Activated CD4-positive, alpha-beta T cell treated with anti-CD3 and anti-CD28 coated beads, Interleukin-2, amount 50 U/mL, for 1 hour (primary cell): ENCODE measurements at regions not wholly inside any gene's neighbourhood (a gene's known extent, or its start where the extent isn't known, plus 50 kb on each side); places are given as distances from the start of the nearest gene placed in this dataset.

ENCODE experiments used
- DNase-seq: peaks from one replicate; pipeline ENCODE4 v3.0.0-alpha.2; 2020

- no peak for DNase-seq
These were observed 55.2 kb downstream of the TTC32 start for GRCh38 chr2:19846567-19846966.

- no peak for DNase-seq
These were observed 55.8 kb downstream of the TTC32 start for GRCh38 chr2:19846030-19846429.

GRCh38 chr2:19845323-19845920 lies 56.4 kb downstream of the TTC32 start:
- no peak for DNase-seq

DNA sequence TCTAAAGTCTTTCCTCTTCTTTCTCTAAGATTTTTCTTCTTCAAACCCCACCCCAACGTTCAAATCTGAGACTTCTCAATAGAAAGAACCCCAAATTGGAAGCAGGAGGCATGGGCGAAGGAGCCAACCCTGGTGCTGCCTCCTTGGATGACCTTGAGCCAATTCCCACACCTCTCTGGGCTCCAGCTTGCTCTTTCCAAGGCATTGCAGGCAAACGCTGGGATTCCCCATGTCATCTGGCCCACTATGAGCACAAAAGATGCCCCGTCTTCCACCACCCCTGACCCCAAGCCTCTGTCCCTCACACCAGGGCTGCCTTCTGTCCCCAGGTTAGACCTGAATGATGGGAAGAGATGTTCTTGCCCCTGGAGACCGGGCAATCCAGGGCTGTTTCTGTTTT lies 57.0 kb downstream of the TTC32 start:
- DNase-seq = no peak

- DNase-seq = no peak
These were observed 57.7 kb downstream of the TTC32 start for GRCh38 chr2:19843992-19844515.

DNA sequence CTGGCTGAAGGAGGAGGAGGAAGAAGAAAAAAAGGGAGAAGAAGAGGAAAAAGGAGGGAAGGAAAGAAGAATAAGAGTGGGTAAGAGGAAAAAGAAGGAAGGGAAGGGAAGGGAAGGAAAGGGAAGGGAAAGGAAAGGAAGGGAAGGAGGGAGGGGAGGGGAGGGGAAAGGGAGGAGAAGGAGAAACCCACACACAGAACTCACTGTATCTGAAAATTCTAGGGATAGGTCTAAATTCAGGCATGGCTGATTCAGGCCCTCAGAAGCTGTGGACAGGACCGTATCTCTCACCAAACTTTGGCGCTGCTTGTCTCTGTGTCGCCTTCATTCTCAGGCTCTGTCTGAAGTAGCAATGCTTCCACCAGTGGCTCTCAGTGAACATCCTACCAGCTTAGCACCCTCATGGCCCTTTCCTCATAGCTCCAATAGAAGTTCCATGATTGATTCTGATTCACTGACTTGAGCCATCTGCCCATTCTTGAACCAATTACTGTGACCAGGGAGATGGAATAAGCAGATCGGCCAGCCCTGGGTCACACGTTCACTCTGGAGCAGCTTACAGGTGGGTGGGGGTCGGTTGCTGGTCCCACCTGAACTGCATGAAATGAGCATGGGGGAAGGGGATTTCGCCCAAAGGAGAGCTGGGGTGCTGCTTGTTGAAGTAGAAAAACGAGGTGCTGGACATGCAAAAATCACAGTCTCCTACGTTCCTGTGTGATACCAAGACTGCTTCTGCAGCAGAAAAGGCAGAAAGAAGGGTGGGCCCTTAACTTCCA lies 59.7 kb downstream of the TTC32 start:
- no peak for DNase-seq

DNA sequence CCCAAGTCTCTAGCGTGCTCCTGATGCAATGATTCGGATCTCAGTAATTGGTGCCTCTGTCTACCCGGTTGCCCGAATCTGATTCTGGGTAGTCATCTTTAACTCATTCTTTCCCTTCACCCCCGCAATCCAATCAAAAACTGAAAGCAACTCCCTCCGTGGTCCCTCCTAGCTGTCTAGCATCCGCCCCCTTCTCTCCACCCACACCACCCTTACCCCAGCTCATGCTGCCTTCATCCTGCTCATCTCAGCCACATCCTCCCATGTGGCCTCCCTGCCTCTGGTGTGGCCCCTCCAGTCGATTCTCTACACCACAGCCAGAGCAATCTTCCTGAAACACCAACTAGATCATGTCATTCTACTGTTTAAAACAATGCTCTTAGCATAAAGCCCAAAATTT lies 62.3 kb downstream of the TTC32 start:
- no peak for DNase-seq

- DNase-seq = no peak
These were observed 63.2 kb downstream of the TTC32 start for GRCh38 chr2:19838616-19839015.

- no peak for DNase-seq
These were observed 64.5 kb downstream of the TTC32 start for GRCh38 chr2:19837235-19837766.

- no peak for DNase-seq
These were observed 66.0 kb downstream of the TTC32 start for GRCh38 chr2:19835781-19836281.

DNA sequence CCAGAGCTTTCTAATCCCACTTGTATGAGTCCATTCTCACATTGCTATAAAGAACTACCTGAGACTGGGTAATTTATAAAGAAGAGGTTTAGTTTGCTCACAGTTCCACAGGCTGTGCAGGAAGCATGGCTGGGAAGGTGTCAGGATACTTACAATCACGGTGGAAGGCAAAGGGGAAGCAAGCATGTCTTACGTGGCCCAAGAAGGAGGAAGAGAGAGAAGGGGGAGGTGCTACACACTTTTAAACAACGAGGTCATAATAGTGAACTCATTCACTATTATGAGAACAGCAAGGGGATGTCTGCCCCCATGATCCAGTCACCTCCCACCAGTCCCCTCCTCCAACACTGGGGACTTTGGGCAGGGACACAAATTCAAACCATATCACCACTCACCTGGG lies 67.8 kb downstream of the TTC32 start:
- DNase-seq = no peak

- no peak for DNase-seq
These were observed 72.1 kb downstream of the TTC32 start for GRCh38 chr2:19829672-19830071.

DNA sequence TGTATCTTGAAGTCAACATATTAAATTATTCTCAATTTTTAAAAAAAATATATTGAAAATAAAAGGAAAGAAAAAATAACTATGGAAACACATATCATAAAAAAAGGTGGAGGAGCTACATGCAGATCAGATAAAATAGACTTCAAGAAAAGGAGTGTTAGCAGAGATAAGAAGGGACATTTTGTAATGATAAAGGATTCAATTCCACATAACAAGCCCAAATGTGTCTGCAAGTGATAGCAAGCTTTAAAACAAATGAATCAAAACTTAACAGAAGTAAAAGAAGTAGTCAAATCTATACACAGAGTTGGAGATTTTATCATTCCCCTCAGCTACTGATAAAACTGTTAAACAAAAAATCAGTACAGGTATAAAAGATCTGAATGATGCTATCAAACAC lies 74.9 kb downstream of the TTC32 start:
- DNase-seq = no peak

DNA sequence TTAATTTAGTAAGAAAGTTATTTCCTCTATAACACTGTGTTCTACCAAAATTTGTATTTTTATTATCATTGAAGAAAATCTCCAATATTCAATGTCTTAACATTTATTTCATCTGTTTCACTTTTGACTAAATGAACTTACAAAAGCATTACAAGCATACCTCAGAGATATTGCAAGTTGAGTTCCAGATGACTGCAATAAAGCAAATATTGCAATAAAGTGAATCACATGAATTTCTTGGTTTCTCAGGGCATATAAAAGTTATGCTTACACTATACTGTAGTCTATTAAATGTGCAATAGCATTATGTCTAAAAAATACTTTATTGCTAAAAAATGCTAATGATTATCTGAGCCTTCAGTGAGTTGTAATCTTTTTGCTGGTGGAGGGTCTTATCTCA lies 78.3 kb downstream of the TTC32 start:
- no peak for DNase-seq

DNA sequence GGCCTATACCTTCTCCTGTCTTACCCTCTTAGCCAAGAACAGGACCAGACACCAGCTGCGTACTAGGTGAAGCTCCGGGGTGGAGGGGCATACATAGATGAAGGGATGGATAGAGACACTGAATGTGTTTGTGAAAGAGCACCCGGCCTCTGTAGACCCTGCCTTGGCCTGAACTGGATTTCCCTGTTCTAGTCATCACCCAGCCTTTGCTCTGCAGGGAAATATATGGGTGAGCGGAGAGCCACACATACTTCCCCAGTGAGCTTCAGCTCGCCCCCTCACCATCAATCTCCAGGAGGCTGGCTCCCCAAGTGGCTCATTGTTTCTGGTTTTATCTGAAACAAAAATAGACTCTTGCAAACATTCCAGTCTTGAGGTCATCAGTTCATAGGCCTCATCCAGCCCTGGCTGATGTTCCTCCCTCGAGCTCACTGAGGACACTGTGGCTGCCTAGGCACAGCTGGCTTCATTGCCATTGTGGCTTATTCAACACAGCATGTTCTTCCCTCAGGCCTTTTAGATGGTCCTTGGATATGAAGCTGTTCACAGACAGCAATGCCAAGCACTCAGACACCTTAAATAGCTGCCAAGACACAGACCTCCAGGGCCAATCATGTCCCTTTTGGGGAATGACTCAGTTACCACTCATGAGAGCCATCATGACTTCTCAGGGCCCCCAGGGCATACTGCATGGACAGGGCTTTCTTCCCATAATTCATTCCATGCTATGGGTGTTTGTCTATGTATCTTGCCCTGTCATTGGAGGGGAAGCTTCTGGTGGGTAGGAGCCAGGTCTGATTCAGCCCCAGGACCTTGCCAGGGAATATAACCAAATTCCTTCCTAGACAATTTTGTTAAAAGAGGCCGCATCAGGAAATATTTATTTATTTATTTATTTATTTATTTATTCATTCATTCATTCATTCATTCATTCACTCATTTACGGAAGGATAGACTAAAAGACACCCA lies 82.4 kb downstream of the TTC32 start:
- DNase-seq = no peak

DNA sequence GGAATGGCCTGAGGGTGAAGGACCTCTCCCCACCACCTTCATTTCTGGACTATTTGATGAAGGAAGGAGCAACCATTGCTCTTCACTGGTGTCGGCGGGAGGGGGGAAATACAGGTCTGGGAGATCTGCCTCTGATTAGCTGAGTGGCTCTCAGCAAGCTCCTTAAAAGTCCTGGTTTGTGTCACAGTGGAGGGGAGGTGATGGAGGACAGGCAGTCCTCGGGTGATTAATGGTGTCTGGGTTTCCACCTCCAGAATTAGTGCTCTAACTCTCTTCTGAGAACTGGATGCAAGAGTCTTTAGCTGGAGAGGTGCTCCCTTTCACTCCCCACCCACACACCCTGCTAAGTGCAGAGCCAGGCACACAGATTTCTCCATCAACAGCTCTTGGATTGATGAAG lies 83.2 kb downstream of the TTC32 start:
- no peak for DNase-seq

DNA sequence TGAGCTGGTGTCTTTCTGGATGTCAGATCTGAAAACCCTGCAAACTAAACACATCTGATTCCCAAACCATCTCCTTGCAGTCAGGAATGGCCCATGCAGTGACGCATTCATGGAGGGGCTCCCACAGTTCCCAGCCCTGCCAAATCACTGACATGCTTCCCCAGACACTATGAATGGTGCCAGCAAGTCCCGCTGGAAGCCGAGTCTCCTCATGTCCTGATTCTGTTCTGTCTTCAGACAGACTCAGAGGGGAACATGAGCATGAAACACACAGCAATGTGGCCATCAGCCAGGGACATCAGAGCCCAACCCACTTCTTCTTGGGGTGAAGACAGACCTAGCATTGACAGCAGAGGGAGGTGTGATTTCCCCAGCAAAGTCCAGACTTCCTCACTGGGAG lies 83.7 kb downstream of the TTC32 start:
- DNase-seq = no peak

- no peak for DNase-seq
These were observed 86.0 kb downstream of the TTC32 start for GRCh38 chr2:19815746-19816145.

DNA sequence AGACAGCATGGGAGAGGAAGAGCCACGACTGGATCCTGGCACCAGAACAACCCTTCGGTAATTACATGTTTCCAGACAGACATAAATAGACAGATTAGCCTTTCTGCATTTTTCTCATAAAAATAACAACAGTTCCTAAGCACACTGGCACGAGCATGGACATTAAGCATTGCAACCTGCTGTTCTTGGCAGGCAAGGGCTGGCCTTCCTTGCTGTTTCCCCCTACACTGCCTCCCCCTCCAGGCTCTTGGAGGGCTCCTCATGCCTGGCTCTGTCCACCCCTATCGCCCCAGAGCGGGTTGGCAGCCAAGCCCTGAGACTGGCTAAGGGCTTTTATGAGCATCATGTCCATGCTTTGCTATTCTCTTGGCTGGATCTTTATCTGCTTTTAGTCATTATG lies 89.6 kb downstream of the TTC32 start:
- no peak for DNase-seq

- DNase-seq = no peak
These were observed 90.6 kb downstream of the TTC32 start for GRCh38 chr2:19811186-19811585.

DNA sequence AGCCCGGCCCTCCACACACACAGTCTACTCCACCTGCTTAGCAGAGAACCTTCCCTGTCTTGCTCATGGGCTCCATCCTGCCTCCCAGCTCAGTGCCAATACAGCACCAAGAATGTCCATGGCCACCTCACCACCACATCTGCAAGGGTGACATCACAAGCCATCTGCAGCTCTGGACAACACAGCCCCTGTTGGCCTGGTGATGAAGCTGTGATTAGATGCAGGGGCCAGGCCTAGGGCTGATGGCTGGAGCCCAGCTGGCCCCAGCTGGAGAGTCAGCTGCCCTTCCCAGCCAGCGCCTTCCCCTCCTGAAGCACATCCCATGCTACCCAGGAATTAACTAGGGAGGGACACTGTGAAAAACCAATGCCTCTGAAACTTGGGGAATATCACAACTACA lies 91.1 kb downstream of the TTC32 start:
- DNase-seq = no peak

- no peak for DNase-seq
These were observed 91.6 kb downstream of the TTC32 start for GRCh38 chr2:19810148-19810547.

- DNase-seq = no peak
These were observed 92.6 kb downstream of the TTC32 start for GRCh38 chr2:19809206-19809605.
